B cell (primary cell): ENCODE measurements at regions not wholly inside any gene's neighbourhood (a gene's known extent, or its start where the extent isn't known, plus 50 kb on each side); places are given as distances from the start of the nearest gene placed in this dataset.

Source experiments
- EZH2 ChIP-seq: IDR thresholded peaks from 2 replicates; pipeline ENCODE4 v1.6.1; 2012; ENCODE audit warnings: borderline replicate concordance, low read depth, mild to moderate bottlenecking, moderate library complexity, low read length; ENCODE audit not compliant: insufficient read depth, poor library complexity, severe bottlenecking
- TF ChIP-seq, protein P1 (sequence below): fragments of 200-600 bp; IDR thresholded peaks from one replicate; pipeline ENCODE4 v1.8.0; 2022; ENCODE audit warnings: antibody characterized with exemption, mild to moderate bottlenecking

DNA sequence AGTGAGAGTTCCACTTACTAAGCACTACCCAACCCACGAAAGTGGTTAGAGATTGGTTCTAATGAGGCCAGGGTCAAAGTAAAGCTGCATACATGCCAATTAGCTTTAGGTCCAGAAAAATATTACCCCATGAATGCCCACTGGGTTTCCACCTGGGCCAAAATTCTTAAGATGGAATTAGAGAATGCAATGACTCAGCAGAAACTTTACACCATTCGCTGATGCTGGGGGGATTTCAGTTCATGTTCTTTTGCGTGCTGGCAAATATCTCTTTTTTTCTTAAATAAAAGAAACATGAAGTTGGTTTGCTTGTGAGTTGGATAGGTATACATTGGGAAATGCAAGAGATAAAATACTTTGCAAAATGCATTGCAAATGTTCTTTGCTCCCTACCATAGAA, 715.3 kb upstream of the MIR17HG start:
- TF ChIP-seq, protein P1, sequence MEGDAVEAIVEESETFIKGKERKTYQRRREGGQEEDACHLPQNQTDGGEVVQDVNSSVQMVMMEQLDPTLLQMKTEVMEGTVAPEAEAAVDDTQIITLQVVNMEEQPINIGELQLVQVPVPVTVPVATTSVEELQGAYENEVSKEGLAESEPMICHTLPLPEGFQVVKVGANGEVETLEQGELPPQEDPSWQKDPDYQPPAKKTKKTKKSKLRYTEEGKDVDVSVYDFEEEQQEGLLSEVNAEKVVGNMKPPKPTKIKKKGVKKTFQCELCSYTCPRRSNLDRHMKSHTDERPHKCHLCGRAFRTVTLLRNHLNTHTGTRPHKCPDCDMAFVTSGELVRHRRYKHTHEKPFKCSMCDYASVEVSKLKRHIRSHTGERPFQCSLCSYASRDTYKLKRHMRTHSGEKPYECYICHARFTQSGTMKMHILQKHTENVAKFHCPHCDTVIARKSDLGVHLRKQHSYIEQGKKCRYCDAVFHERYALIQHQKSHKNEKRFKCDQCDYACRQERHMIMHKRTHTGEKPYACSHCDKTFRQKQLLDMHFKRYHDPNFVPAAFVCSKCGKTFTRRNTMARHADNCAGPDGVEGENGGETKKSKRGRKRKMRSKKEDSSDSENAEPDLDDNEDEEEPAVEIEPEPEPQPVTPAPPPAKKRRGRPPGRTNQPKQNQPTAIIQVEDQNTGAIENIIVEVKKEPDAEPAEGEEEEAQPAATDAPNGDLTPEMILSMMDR = no peak
- TF ChIP-seq EZH2 = no peak
